Loucy (cell line): ENCODE measurements at regions not wholly inside any gene's neighbourhood (a gene's known extent, or its start where the extent isn't known, plus 50 kb on each side); places are given as distances from the start of the nearest gene placed in this dataset.

Source experiments
- EZH2phosphoT487 ChIP-seq: fragments of 200-600 bp; IDR thresholded peaks from 2 replicates; pipeline ENCODE4 v1.6.1; 2018; ENCODE audit warnings: antibody characterized with exemption, mild to moderate bottlenecking, moderate library complexity, borderline replicate concordance
- TF ChIP-seq, protein P1 (sequence below): fragments of 200-600 bp; sonication (generic); conservative IDR thresholded peaks from 2 replicates; pipeline ENCODE4 v1.5.1; 2014; ENCODE audit warnings: mild to moderate bottlenecking, antibody characterized with exemption, low read length

DNA sequence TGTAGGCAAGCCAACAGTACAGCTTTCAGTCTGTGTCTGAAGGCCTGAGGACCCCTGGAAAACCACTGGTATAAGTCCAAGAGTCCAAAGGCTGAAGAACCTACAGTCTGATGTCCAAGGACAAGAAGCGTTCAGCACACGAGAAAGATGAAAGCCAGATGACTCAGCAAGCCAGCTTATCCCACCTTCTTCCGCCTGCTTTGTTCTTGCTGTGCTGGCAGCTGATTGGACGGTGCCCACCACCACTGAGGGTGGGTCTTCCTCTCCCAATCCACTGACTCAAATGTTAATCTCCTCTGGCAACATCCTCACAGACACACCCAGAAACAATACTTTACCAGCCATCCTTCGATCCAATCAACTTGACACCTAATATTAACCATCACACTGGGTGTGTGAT is 59.0 kb upstream of the PDZRN3 start:
- TF ChIP-seq, protein P1, sequence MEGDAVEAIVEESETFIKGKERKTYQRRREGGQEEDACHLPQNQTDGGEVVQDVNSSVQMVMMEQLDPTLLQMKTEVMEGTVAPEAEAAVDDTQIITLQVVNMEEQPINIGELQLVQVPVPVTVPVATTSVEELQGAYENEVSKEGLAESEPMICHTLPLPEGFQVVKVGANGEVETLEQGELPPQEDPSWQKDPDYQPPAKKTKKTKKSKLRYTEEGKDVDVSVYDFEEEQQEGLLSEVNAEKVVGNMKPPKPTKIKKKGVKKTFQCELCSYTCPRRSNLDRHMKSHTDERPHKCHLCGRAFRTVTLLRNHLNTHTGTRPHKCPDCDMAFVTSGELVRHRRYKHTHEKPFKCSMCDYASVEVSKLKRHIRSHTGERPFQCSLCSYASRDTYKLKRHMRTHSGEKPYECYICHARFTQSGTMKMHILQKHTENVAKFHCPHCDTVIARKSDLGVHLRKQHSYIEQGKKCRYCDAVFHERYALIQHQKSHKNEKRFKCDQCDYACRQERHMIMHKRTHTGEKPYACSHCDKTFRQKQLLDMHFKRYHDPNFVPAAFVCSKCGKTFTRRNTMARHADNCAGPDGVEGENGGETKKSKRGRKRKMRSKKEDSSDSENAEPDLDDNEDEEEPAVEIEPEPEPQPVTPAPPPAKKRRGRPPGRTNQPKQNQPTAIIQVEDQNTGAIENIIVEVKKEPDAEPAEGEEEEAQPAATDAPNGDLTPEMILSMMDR = no peak
- no peak for TF ChIP-seq EZH2phosphoT487
